ENCODE measurements at regions not wholly inside any gene's neighbourhood (a gene's known extent, or its start where the extent isn't known, plus 50 kb on each side); places are given as distances from the start of the nearest gene placed in this dataset.

GRCh38 chrX:150037041-150037440 lies 98.8 kb upstream of the EOLA2 start (continued):
- TF ChIP-seq, protein P1, sequence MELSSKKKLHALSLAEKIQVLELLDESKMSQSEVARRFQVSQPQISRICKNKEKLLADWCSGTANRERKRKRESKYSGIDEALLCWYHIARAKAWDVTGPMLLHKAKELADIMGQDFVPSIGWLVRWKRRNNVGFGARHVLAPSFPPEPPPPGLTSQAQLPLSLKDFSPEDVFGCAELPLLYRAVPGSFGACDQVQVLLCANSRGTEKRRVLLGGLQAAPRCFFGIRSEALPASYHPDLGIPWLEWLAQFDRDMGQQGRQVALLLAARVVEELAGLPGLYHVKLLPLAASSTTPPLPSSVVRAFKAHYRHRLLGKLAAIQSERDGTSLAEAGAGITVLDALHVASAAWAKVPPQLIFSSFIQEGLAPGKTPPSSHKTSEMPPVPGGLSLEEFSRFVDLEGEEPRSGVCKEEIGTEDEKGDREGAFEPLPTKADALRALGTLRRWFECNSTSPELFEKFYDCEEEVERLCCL (CRISPR knock-in tag; IDR thresholded peaks at IDR 0.05; ENCODE audit: borderline replicate concordance) = no peak
- TF ChIP-seq ZNF451 (CRISPR knock-in tag; IDR thresholded peaks at IDR 0.05) = no peak
- no peak for TF ChIP-seq ZNF329 (CRISPR knock-in tag; IDR thresholded peaks at IDR 0.05; ENCODE audit: low read depth)
- TF ChIP-seq GABPA (IDR thresholded peaks at IDR 0.05; ENCODE audit: low read depth, low read length) = no peak
- TF ChIP-seq GABPA (CRISPR knock-in tag; IDR thresholded peaks at IDR 0.05; ENCODE audit: low read depth) = peak; percentile 30; the same call in 1 of the 2 replicates
- no peak for TF ChIP-seq EEA1 (CRISPR knock-in tag; IDR thresholded peaks at IDR 0.05; ENCODE audit: borderline replicate concordance)
- TF ChIP-seq CREB1 (IDR thresholded peaks at IDR 0.05) = no peak
- no peak for TF ChIP-seq CREB1 (CRISPR knock-in tag; IDR thresholded peaks at IDR 0.05)
- TF ChIP-seq LCORL (IDR thresholded peaks at IDR 0.05) = no peak
- no peak for TF ChIP-seq LCORL (CRISPR knock-in tag; IDR thresholded peaks at IDR 0.05)
- no peak for TF ChIP-seq ZNF160 (CRISPR knock-in tag; IDR thresholded peaks at IDR 0.05)
- TF ChIP-seq RARA (CRISPR knock-in tag; IDR thresholded peaks at IDR 0.05) = peak; percentile 76
- no peak for TF ChIP-seq ZNF878 (CRISPR knock-in tag; IDR thresholded peaks at IDR 0.05)
- no peak for TF ChIP-seq SOX13 (IDR thresholded peaks at IDR 0.05)
- 0 out of 4 replicates have a peak, but pooled peaks of 1 of the 2 experiments have one; percentile 28 for TF ChIP-seq SOX13 (CRISPR knock-in tag; conservative IDR thresholded peaks at IDR 0.05 in 1 of 2, IDR thresholded peaks at IDR 0.05 in 1 of 2)
- TF ChIP-seq, protein P2, sequence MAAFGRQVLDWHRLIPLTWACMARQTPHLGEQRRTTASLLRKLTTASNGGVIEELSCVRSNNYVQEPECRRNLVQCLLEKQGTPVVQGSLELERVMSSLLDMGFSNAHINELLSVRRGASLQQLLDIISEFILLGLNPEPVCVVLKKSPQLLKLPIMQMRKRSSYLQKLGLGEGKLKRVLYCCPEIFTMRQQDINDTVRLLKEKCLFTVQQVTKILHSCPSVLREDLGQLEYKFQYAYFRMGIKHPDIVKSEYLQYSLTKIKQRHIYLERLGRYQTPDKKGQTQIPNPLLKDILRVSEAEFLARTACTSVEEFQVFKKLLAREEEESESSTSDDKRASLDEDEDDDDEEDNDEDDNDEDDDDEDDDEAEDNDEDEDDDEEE (CRISPR knock-in tag; IDR thresholded peaks at IDR 0.05) = no peak
- TF ChIP-seq, protein P3, sequence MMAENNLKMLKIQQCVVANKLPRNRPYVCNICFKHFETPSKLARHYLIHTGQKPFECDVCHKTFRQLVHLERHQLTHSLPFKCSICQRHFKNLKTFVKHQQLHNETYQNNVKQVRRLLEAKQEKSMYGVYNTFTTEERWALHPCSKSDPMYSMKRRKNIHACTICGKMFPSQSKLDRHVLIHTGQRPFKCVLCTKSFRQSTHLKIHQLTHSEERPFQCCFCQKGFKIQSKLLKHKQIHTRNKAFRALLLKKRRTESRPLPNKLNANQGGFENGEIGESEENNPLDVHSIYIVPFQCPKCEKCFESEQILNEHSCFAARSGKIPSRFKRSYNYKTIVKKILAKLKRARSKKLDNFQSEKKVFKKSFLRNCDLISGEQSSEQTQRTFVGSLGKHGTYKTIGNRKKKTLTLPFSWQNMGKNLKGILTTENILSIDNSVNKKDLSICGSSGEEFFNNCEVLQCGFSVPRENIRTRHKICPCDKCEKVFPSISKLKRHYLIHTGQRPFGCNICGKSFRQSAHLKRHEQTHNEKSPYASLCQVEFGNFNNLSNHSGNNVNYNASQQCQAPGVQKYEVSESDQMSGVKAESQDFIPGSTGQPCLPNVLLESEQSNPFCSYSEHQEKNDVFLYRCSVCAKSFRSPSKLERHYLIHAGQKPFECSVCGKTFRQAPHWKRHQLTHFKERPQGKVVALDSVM (CRISPR knock-in tag; IDR thresholded peaks at IDR 0.05) = no peak
- no peak for TF ChIP-seq ARID2 (CRISPR knock-in tag; IDR thresholded peaks at IDR 0.05; ENCODE audit: borderline replicate concordance)
- no peak for TF ChIP-seq CBFB (CRISPR knock-in tag; IDR thresholded peaks at IDR 0.05)
- TF ChIP-seq SOX5 (CRISPR knock-in tag; IDR thresholded peaks at IDR 0.05; ENCODE audit: borderline replicate concordance) = peak; percentile 51; the same call in 1 of the 2 replicates
- TF ChIP-seq TAF15 (IDR thresholded peaks at IDR 0.05; ENCODE audit: low read depth, low read length, poor library complexity, severe bottlenecking) = no peak
- TF ChIP-seq HOXA3 (CRISPR knock-in tag; IDR thresholded peaks at IDR 0.05) = no peak
- 0 out of 2 replicates have a peak, but pooled peaks have one; percentile 40 for TF ChIP-seq NFIC (IDR thresholded peaks at IDR 0.05; ENCODE audit: low read length)
- TF ChIP-seq ZSCAN12 (CRISPR knock-in tag; IDR thresholded peaks at IDR 0.05) = no peak
- no peak for TF ChIP-seq PCBP1 (IDR thresholded peaks at IDR 0.05; ENCODE audit: borderline replicate concordance, low read depth, low read length)

Data from HepG2 (cell line).